HUDEP-2 (cell line): ENCODE measurements at regions not wholly inside any gene's neighbourhood (a gene's known extent, or its start where the extent isn't known, plus 50 kb on each side); places are given as distances from the start of the nearest gene placed in this dataset.

Experiments
- DNase-seq, 76 experiments: peaks; one replicate each; lab custom pipeline; 2025; ENCODE audit not compliant: unreplicated experiment in 76 of 76; lab: John Stamatoyannopoulos, UW

GRCh38 chr11:109343242-109343641, 78.7 kb upstream of the C11orf87 start:
- no peak for DNase-seq

DNA sequence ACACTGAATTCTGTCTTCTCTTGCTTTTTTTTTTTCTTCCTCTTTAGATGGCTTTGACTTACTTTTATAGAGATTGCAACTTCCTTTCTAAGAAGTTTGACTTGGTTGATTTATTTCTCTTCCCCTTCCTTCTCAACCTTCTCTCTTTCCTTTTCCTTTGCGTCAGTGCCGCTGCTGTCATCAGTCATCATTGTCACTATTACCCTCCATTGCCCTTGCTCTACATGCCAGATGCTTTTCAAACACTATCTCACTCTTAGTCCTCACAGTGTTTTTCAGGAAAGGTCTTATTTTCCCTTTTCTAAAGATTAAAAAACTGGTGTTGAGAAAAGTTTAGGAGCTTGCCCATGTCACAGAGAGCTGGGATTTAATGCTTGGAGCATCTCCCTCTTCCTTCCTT, 74.7 kb upstream of the C11orf87 start:
- no peak for DNase-seq

GRCh38 chr11:109349276-109350080, 72.5 kb upstream of the C11orf87 start:
- DNase-seq, result no peak

DNA sequence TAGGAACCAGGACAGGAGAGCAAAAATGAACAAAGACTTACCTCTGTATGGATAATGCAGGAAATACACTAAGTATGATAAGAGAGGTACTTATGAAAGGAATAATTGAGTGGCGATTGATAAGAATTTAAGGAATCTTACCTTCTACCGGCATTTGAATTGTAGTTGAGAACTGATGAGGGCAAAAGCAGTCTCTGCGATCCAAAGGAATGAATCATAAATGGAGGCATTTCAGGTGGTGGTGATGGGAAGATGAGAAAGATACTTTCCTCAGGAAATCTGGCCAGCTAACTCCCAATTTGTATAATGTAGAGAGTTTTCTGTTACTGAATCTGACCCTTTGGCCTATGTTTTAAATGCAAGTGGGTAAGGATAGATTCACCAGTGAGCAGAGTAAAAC, 71.9 kb upstream of the C11orf87 start:
- no peak for DNase-seq

DNA sequence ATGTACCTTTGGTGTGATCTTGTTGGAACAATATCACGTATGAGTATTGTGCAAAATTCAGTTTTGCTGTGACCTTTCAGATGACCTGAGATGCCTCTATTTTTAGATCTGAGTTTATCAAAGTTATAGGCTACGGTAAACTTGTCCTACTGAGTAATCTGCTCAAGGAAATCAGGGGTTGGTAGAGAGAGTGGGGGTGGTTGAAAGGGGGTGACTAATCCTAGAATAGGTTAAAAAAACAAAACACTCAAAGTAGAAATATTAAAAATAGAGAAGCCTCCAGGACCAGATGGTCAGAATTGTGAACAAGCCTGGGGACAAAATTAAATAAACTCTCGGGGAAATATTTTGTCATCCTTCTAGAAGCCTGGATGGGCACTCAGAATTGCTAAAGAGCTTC, 59.9 kb upstream of the C11orf87 start:
- no peak for DNase-seq

DNA sequence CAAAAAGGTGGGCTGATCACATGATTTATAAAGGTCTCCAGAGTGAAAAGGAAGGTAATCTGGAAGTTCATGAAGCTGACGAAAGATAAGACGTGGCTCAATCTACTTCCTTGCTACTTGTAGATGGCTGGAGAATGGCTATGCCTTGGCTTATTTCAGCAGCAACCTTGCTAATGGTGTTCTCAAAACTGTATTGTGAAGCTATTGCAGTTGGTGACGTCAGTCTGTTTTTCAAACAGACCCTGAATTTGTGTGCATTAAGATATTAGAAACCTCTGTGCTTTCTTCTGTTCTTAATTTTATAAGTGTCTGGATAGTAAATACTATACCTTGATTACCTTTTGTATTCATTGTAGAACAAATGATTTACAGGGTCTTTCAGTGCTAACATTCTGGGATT, 58.3 kb upstream of the C11orf87 start:
- DNase-seq, result no peak

- no peak for DNase-seq
These were observed 57.1 kb upstream of the C11orf87 start for GRCh38 chr11:109364851-109365250.

DNA sequence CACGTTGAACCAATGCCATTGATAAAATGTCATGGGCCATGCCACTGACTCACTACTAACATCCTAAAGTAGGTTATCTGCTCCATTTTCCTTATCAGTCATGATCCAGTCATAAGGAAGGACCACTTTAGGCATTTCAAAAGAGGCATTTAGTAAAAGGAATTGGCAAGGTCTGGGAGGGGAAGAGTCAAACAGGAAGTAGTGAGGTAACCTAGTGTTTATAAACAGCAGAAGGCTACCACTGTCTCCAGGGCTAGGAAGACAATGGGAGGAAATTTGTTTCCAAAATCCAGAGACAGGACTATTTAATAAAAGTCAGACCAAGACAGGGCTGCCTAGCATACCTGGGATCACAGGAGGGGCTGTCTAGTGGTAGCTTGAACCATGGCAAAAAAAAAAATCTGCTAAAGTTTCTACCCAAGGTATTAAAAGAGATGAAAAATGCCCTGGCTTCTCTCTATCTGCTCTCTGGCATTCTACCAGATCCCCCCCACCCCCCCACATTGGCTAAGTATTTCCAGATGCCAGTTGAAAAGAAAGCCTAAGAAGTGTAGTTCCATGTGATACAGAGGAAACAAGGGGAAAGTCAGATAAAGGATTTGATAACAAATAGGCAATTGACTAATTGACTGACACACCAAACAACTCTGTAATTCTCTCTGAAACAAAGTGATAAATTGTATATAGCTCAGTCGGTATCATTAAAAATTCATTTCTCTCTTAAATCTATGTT, 50.4 kb upstream of the C11orf87 start:
- DNase-seq, result no peak
